GM13977 (cell line): ENCODE measurements at regions not wholly inside any gene's neighbourhood (a gene's known extent, or its start where the extent isn't known, plus 50 kb on each side); places are given as distances from the start of the nearest gene placed in this dataset.

Experiments used
- DNase-seq: peaks from one replicate; pipeline ENCODE4 v3.0.0; 2012; ENCODE audit warnings: low spot score
- in situ Hi-C: fragments of 300-500 bp; cut with MboI; formaldehyde crosslinking; loops from one replicate; pipeline ENCODE4 v1.12.0; 2022; ENCODE audit warnings: low sequenced_read_pairs, low pct_unique_long_range_greater_than_20kb, mixed read lengths, inconsistent platforms; ENCODE audit not compliant: unreplicated experiment
- TF ChIP-seq, protein P1 (sequence below): IDR thresholded peaks from 2 replicates; pipeline ENCODE4 v1.5.1; 2012; ENCODE audit warnings: mild to moderate bottlenecking, control low read depth; ENCODE audit not compliant: insufficient read depth; ENCODE audit errors: extremely low read depth, missing control alignments

DNA sequence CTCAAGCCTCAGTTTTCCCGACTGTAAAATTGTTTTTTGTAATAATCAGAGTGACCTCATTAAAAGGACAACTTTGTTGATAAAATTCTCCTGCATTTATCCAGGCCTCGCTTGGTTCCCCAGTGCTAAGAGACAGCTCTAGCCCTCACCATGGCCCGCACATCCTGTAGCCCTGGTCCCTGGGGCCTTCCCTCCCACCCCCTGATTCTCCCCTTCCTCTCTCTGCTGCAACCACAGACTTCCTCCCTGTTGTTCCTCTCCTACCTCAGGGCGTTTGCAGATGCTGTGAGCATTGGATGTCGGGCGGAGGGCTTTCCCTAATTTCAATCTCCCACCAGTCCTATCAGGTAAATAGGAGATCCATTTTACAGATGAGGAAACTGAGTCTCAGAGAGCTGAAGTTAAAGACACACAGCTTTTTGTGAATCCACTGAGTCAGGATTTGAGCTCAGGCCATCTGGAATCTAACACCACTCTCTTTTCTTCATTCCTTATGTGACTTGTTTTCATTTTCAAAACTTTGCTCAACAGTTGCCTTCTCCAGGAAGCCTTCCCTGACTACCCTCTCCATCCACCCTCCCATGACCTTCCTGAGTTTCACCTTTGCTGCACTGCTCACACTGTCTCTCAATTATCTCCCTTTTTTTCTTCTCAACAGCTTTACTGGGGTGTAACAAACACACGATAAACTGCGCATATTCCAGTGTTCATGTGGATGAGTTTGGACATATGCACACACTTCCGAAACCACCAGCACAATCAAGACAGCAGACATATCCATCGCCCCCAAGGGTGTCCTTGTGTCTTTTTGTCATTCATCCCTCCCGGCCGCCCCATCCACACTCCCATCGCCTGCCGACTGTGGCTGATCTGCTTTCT lies 107.1 kb downstream of the CEBPB start:
- no peak for DNase-seq
- in situ Hi-C loops: no loop called here
- TF ChIP-seq, protein P1, sequence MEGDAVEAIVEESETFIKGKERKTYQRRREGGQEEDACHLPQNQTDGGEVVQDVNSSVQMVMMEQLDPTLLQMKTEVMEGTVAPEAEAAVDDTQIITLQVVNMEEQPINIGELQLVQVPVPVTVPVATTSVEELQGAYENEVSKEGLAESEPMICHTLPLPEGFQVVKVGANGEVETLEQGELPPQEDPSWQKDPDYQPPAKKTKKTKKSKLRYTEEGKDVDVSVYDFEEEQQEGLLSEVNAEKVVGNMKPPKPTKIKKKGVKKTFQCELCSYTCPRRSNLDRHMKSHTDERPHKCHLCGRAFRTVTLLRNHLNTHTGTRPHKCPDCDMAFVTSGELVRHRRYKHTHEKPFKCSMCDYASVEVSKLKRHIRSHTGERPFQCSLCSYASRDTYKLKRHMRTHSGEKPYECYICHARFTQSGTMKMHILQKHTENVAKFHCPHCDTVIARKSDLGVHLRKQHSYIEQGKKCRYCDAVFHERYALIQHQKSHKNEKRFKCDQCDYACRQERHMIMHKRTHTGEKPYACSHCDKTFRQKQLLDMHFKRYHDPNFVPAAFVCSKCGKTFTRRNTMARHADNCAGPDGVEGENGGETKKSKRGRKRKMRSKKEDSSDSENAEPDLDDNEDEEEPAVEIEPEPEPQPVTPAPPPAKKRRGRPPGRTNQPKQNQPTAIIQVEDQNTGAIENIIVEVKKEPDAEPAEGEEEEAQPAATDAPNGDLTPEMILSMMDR: no peak

DNA sequence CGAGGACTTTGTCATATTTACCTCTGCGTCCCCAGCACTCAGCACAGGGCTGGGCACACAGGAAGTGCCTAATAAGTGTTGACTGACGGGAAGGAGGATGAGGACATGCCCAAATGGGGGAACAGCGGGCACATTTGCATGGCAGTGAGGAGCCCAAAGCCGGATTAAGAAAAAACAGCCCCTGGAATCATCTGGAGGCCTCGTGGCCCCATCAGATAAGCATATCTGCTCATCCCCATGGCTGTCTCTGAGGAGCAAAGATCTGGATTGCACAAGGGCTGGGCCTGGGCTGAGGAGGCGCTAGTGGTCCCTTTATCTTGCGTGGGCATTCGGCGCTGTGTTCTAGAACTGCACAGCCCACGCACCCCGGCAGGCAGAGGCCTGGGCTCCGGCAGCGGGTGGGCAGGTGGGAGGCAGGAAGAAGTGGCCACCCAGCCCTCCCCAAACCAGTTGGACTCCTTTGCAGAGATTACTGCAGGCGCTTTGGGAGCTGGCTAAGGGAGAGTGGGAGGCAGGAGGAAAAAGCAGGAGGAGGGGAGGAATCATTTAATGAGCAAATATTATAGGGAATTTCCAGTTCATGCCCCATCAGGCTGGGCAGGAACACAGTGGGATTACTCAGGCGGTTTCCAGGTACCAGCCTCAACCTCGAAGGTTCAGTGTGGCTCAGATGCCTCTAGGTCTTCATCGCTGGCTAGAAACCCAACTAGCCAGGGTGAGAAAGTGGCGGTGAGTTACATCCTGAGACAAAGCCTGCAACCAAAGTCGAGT lies 108.1 kb downstream of the CEBPB start:
- TF ChIP-seq, protein P1: no peak
- DNase-seq: no peak
- in situ Hi-C loops: no loop called here

DNA sequence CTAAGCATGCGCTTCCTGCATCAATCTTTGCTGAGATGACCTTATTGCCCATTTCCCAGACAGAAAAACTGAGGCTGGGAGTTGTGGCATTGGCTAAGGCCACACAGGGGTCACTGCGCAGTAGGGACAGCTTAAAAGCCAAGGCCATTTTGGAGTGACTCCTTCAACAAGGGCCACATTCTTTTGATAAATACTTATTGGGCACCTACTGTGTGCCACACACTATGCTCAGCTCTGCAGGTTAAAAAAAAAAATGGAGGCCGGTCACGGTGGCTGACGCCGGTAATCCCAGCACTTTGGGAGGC lies 108.6 kb downstream of the CEBPB start:
- TF ChIP-seq, protein P1: no peak
- in situ Hi-C loops: no loop called here
- DNase-seq: no peak

DNA sequence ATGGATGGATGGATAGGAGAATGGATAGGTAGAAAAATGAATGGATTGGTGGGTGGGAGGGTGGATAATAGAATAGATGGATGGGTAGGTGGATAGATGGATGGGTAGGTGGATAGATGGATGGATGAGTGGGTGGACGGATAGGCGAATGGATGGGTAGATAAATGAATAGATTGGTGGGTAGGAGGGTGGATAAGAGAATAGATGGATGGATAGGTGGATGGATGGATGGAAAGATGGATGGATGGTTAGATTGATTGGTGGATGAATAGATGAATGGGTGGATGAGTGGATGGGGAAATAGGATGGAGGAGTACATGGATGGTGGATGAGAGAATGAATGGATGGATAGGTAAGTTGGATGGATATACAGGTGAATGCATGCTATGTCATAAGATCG lies 110.5 kb downstream of the CEBPB start:
- DNase-seq: no peak
- TF ChIP-seq, protein P1: no peak
- in situ Hi-C loops: no loop called here

DNA sequence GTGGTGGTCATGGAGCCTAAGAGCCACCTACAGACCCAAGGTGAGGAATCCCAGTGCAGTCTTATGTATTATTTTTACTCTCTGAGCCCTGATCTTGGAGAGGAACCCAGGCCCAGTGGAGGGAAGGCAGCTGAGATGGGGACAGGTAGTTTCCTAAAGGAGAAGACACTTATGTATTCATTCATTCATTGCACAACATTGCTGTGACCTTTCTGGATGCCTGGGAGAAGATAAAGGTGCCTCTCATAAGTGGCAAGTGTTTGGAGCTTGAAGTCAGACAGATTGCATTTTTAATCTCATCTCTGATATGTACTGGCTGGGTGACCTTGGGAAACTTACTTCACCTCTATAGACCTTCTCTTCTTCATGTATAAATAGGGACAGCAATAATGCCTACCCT lies 111.1 kb downstream of the CEBPB start:
- TF ChIP-seq, protein P1: no peak
- DNase-seq: no peak

DNA sequence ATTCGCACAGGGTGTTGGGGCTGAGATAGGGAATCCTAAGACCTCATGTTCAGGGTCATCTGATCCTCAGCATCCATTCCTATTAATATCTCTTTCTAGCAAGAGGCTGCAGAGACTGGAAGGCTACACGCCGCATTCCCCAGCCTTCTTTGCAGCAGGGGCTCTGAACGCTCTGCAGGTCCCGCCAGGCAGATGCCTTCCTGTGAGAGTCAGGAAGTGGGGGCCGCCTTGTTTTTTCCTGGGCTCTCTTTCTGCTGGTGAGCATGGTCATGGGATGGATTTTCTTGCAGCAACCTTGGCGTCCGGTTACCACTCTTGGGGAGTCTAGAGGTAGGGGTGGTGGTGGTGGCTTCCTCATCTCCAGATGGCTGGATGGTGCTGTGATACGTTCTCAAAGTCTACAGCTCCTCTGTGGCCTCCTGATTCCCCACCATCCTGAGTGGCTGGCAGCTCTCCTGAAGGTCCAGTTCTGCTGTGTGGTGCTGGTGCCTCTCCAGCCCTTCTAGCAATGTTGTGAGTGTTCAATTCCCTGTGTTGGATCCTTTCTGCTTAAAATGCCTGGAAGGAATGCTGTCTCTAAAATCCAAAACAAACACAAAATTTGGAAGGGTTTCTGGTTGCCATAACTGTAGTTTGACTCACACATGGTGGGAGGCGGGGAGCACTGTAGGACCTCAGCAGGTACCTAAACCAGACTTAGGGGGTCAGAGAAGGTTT lies 111.9 kb downstream of the CEBPB start:
- TF ChIP-seq, protein P1: no peak
- DNase-seq: no peak
- in situ Hi-C loops: no loop called here

More for the DNA sequence above, 111.1 kb downstream of the CEBPB start:
- in situ Hi-C loops: no loop called here
